ENCODE measurements at regions not wholly inside any gene's neighbourhood (a gene's known extent, or its start where the extent isn't known, plus 50 kb on each side); places are given as distances from the start of the nearest gene placed in this dataset.

- TF ChIP-seq POLR2A (IDR thresholded peaks at IDR 0.05) (no peak), CTCF (IDR thresholded peaks at IDR 0.05) (no peak)
Measured at GRCh38 chr16:9334103-9334502, 242.7 kb downstream of the HAPSTR1 start.
